NCI-H187 (cell line): ENCODE measurements at regions not wholly inside any gene's neighbourhood (a gene's known extent, or its start where the extent isn't known, plus 50 kb on each side); places are given as distances from the start of the nearest gene placed in this dataset.

Experiments used
- DNase-seq, 2 experiments: peaks; one replicate each; lab custom pipeline; 2025; lab: John Stamatoyannopoulos, UW

- DNase-seq: no peak
Observed at GRCh38 chr11:116642481-116642880, 130.3 kb downstream of the BUD13 start.

- peak; percentile 14 to 28 for DNase-seq
Observed at GRCh38 chr11:116641561-116642045, 131.2 kb downstream of the BUD13 start.

DNA sequence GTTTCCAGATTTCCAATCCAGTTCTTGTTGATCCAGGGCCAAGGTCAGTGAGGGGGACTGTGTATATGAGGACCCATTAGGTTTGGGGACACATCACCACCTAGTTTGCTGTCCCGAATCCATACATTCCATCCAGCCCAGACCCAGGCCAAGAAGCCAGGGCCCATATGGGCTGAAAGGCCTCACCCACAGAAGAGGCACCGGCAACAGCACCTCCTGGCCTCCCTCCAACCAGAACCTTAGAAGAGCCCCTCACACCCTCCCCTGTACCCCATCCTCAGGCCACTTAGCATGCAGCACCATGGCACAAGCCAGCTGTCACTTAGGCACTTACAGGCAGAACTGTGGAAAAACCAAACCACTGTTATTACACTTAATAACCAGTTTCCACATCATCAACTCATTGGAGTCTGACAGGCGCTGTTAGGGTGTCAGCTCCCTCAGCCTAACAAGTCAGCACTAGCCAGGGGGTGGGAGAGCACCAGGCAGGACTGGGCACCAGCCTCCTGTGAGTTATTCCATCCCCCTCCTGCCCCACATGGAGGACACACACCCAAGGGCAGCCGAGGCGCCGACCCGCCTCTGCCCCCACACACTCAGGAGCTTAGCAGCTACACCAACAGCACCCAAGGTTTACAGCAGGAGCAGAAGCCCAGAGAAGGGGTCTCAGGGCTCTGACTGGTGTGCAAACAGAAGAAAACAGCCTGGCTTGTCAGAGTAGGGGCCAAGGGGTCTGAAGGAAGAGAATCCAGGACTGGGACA is 132.0 kb downstream of the BUD13 start:
- DNase-seq: no peak

- DNase-seq: no peak
Observed at GRCh38 chr11:116638463-116638862, 134.3 kb downstream of the BUD13 start.

DNA sequence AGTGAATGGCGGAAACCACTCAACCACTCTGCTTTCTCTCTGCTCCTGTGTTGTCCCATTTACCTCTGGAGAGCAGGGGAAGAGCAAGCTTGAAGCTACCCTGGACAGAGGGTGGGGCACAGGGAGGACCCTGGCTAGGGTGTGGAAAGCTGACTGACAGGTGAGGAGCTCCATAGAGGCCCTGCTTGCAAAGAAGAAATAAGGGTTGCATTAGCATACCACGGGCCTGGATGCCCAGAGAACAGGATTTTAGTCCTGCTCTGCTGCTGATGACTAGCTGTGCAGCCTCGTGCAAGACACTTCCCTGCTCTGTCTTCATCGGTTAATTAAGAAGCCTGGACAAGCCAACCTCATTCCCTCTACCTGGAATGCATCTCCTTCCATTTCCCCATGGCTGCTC is 135.0 kb downstream of the BUD13 start:
- DNase-seq: peak in 1 of 2 experiments; percentile 38

DNA sequence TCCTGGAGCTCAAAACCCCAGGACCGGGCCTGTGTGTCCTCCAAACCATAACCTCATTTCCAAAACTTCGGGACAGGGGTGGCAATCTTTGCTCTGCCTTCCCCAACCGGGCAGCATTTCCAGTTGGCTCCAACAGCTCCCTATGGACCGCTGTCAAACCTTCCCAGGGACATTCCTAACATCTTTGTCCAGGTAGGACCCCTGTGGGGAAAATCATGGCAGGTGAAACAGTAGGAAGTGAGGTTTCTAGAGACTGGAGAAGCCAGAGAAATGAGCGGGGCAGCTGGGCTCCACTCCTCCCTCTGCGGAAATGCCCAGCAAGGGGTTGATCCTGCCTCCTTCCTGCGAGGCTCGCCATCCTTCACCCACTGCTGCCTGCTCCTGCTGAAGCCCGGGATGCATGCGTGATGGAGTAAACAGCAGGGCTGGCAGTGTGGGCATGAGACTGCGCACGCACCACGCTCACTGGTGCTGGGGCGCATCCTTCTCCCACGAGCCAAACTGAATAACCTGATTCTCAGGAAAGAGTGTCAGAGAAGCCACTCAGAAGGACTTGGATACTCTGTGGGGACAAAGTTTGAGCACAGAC is 136.4 kb downstream of the BUD13 start:
- no peak for DNase-seq

DNA sequence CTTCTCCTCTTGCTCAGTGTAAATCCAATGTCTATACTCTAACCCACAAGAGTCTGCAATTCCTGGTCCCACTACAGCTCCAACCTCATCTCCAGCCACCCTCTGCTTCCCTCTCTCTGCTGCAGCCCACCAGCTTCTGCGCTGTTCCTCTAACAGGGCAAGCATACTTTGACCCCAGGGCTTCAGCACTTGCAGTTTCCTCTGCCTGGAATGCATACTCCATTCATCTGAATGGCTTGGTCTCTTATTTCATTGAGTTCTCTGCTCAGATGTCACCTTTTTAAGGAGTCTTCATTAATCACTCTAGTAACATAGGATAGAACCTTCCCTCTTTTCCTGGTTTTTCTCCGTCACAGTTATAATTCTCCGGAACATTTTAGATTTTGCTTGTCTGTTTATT is 141.6 kb downstream of the BUD13 start:
- DNase-seq: no peak

DNA sequence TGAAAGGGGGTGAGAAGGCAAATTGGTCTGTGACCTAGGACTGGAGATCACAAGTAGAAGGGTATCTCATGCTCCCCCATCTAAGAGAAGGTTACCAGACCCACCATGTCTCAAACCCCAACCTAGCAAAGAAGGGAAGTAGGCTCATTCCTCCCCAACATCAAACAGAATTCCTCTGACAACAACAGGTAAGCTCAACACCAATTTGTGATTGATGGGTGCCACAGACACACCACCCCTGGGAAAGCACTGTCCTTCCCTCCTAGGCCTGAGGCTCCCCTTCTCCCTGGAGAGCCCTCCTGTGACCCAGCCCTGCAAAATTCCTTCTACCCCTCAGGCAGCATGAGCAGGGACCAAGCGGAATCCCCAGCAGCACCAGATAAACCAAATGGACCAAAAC is 154.3 kb downstream of the BUD13 start:
- no peak for DNase-seq

DNA sequence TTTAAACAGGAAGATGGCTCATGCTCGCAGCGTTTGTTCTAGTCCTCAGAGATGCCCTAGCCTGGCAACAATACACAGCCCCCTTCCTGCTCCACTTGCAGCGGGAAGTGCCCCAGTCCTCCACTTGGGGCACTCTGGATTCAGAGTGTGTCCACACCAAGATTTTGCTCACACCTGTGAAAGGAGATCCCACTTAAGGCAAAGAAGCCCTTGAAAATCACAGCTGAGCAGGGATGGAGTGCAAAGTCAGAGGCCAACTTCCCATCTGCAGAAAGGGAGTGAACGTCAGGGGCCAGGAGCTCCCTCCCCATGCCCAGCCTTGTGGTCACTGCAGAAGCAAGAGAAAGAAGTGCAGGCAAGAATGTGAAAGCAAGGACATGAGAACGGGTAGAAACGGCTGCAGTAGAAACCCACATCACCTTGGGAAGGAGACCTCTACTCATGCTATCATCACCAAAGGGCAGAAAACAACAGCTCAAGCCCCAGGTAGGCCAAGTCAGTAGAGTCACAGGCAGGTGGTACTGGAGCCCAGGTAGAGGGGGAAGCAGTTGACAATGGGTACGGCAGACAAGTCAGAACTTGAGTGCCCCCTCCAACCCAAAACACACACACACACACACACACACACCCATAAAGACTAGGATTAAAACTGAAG is 157.4 kb downstream of the BUD13 start:
- no peak for DNase-seq

DNA sequence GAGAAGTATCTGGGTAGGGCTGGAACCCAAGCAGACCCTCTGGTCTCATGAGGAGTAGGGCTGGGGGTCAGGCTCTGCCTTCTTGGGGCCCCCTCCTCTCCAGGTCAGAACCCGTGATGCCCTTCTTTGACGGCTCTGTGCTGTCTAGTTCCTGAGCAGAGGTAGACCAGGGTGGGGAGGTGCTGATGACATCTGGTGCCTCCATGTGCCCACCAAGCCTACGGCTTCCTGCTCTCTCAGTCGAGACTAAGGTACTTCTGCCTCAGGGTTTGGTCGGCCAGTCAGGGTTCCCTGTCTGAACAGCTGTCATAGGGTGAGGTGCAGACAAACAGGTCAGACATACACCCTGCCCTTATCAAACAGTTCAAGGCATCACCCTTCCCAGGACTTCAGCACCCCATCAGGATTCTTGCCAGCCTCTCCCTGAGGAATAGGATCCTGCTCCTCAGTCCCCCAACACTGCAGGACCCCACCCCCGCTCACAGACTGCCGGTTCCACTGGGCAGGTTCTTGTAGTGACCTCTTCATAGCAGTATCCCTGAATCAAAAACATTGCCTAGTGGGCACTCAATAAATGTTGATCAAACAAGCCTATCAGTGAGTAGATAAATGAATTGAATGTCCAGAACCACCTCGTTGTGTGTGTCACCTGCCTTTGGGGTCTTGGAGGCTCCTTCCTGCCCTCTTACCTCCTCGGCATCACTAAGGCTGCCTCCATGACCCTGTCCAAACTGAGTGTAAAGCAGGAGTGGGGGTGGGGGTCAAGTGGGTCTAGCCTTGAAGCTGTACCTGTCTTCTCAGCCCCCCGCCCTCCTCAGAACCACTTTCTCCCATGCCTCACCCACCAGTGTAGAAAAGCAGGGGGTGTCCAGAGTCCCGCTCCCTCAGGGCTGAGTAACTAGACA is 158.2 kb downstream of the BUD13 start:
- DNase-seq: no peak

GRCh38 chr11:116613206-116613875 is 159.4 kb downstream of the BUD13 start:
- no peak for DNase-seq

- no peak for DNase-seq
Observed at GRCh38 chr11:116611998-116612620, 160.7 kb downstream of the BUD13 start.

- no peak for DNase-seq
Observed at GRCh38 chr11:116610190-116610589, 162.6 kb downstream of the BUD13 start.

- DNase-seq: no peak
Observed at GRCh38 chr11:116607027-116607426, 165.8 kb downstream of the BUD13 start.

- no peak for DNase-seq
Observed at GRCh38 chr11:116605543-116606459, 167.0 kb downstream of the BUD13 start.

- no peak for DNase-seq
Observed at GRCh38 chr11:116603728-116604323, 169.0 kb downstream of the BUD13 start.

DNA sequence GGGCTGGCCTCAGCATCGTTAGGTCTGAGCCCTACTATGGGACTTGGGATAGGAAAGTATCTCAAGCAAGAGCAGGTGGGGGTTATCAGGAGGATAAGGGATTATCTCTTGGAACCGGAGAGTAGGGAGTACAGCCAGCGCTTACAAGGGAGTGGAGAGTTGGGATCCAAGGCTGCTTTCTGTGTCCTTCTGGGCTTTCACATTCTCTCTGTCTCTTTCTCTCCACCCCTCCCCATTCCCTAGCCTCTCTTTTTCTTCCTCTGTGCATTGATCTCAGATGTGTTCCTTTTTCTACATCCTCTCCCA is 170.2 kb downstream of the BUD13 start:
- no peak for DNase-seq

DNA sequence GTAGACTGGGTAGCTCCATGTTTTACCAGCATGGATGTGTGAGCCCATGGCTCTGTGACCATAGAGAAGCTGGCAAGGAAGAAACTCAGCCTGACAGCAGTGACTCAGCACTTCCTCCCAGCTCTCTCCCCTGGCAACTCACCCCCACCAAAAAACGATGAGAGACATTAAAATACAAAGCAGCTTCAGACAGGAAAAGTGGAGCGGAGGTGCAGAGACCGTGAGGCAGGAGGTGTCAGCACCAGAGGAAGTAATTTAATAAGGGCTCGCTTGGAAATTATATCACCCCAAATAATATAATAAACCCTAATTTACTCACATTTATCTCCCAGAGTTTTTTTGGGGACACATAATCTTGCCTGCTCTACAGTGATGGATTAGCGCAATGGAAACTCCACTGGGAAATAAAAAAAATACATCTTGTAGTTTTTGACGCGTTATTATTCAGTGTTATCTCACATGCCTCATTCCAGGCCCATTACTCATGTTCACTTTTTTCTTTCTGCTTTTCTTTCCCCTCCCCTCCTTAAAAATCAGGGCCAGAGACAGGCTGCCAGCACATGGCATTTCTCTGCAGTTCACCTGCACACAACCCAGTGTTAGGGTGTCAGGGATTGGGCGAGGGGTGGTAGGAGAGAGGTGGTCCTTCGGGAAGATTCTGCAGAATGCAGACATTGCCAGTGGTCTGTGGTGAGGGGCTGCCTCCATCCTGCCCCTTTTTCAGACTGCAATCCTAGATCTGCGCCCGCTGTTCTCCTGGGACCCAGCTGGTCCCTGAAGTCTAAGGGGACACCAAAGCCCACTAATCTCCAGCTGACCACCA is 170.8 kb downstream of the BUD13 start:
- no peak for DNase-seq

- no peak for DNase-seq
Observed at GRCh38 chr11:116600930-116601329, 171.9 kb downstream of the BUD13 start.
